Fibroblast of pulmonary artery (primary cell): ENCODE measurements at regions not wholly inside any gene's neighbourhood (a gene's known extent, or its start where the extent isn't known, plus 50 kb on each side); places are given as distances from the start of the nearest gene placed in this dataset.

Experiments used
- DNase-seq: peaks from one replicate; pipeline ENCODE4 v3.0.0-alpha.2; 2010; ENCODE audit warnings: low read depth
- H3K4me3 ChIP-seq: replicated peaks from 2 replicates; pipeline ENCODE4 v1.5.1; 2011; ENCODE audit warnings: low read depth, mild to moderate bottlenecking, control low read depth, low read length, moderate library complexity
- TF ChIP-seq, protein P1 (sequence below): IDR thresholded peaks from 2 replicates; pipeline ENCODE4 v1.5.1; 2011; ENCODE audit warnings: mild to moderate bottlenecking, control low read depth, low read length, inconsistent platforms; ENCODE audit errors: missing control alignments

DNA sequence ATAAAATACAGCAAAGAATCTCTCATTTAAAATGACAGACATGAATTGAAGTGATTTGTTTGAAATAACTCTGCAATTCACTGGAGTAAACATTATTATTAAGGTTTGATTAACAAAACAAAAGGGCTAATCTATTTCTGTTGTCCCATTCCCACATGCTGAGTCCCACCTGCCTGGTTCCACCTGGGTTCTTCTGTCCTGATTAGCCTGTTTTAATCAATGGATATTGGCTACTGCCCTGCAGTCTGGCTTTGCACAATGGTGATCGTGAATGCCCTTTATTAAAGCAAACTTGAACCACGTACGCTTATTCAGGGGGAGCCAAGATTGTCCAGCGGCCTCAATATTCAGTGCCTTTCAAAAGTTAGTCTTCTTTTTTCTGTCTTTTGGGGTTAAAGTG lies 72.8 kb upstream of the CDH19 start:
- H3K4me3 ChIP-seq, result no peak overlapping the region
- TF ChIP-seq, protein P1, sequence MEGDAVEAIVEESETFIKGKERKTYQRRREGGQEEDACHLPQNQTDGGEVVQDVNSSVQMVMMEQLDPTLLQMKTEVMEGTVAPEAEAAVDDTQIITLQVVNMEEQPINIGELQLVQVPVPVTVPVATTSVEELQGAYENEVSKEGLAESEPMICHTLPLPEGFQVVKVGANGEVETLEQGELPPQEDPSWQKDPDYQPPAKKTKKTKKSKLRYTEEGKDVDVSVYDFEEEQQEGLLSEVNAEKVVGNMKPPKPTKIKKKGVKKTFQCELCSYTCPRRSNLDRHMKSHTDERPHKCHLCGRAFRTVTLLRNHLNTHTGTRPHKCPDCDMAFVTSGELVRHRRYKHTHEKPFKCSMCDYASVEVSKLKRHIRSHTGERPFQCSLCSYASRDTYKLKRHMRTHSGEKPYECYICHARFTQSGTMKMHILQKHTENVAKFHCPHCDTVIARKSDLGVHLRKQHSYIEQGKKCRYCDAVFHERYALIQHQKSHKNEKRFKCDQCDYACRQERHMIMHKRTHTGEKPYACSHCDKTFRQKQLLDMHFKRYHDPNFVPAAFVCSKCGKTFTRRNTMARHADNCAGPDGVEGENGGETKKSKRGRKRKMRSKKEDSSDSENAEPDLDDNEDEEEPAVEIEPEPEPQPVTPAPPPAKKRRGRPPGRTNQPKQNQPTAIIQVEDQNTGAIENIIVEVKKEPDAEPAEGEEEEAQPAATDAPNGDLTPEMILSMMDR, result no peak
- DNase-seq, result no peak

DNA sequence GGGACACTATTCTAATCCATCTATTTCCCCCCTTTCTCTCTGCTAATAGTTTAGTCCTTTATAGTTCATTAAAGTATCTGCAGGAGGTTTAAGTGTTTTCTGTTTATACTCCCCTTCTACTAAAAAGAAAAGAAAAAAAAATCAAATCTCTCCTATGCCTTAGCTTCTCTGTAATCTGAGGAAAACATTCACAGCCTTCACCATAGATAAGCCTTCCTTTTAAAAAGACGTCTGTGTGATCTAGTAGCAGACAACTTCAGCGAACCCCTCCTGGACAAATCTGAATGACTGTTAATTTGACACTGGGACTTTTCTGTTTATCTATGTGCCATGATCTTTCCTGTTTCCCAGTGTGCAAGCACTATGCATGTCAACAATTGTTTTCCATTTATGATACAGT lies 70.4 kb upstream of the CDH19 start:
- no peak overlapping the region for H3K4me3 ChIP-seq
- TF ChIP-seq, protein P1, result no peak
- DNase-seq, result no peak

DNA sequence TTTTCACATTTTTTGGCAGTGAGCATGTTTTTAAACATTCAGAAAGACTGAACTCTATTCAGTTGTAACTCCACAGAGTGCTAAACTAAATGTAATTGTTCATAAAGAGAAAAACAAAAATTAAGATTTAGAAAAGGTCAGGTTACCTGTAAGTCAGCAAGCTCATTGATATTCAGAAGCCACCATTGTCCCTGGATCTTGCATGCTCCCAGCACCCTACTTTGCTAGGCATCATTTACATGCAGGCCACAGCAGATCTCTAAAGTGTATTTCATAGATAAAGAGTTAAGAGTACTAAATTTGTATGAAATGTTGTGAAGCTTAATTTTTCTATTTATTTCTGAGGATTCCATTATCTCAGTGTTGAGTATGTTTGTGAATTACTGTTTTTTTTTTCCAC lies 64.8 kb upstream of the CDH19 start:
- no peak for DNase-seq
- TF ChIP-seq, protein P1, result no peak
- no peak overlapping the region for H3K4me3 ChIP-seq

DNA sequence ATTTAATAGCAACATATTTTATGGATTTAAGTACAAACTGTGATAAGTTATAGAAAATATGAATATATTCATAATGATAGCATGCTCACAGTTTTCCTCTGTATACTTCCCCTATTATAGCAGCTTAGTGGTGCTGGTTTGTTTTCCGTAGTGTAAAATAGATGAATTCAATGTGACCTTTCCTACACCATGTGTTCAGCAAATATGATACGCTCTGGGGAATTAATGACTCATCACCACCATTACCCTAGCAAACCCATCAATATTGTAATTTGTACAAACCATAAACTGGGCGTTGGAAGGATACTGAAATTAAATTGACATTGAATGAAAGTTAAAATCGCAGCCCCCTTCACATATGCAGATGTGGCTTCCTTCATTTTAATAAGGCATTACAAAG lies 58.7 kb upstream of the CDH19 start:
- TF ChIP-seq, protein P1, result no peak
- H3K4me3 ChIP-seq, result no peak overlapping the region

DNA sequence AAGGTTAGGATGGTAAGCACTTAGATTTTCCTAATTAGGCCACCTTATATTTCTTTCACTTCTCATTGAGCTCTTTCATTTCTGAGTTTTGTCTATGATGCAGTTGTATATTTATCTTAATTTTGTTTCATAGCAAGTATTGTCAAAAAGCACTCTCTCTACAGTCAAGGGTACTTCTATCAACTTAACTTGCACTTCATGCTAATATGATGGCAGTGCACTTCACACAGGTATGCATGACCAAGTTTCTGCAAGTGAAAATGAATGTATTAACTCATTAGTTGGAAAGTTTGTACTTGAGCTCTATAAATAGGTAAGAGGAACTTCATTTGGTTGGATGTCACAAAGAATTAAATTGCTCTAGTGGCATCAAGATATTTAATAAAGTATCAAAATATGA lies 51.5 kb upstream of the CDH19 start:
- no peak overlapping the region for H3K4me3 ChIP-seq
- no peak for DNase-seq
- TF ChIP-seq, protein P1, result no peak

More for the DNA sequence above, 58.7 kb upstream of the CDH19 start:
- DNase-seq, result no peak
